ENCODE measurements at regions not wholly inside any gene's neighbourhood (a gene's known extent, or its start where the extent isn't known, plus 50 kb on each side); places are given as distances from the start of the nearest gene placed in this dataset.

- no peak for TF ChIP-seq CTCF (IDR thresholded peaks at IDR 0.05)
- TF ChIP-seq EZH2 (IDR thresholded peaks at IDR 0.05): no peak
- no peak for TF ChIP-seq EZH2phosphoT487 (IDR thresholded peaks at IDR 0.05)
Observed at GRCh38 chr1:94643819-94644218, 102.3 kb upstream of the F3 start.
